ENCODE measurements at regions not wholly inside any gene's neighbourhood (a gene's known extent, or its start where the extent isn't known, plus 50 kb on each side); places are given as distances from the start of the nearest gene placed in this dataset.

DNA sequence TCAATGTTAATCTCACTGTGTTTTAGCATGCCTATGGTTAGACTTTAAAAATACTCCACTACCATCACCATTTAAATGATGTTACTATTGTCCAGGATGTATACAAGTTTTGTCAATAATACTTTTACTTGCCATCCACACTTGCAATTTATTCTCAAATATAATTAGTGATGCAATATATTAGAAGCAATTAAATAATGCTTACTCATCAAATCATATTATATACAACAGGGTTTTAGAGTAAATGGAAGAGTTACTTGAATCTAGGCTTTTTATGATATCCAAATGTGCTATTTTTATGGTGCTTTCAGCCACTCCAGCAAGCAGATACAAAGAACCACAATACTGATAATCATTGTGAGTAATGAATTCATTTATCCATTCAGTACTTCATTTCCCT is 461.1 kb downstream of the TMEM182 start:
- no peaks in the 10 kb centered on the region for H3K27me3 ChIP-seq (ENCODE audit: control insufficient read depth in 2 of 2, insufficient read depth in 2 of 2, low read length in 2 of 2)
- no peaks in the 10 kb centered on the region for H3K36me3 ChIP-seq (ENCODE audit: control insufficient read depth in 2 of 2, extremely low read depth in 1 of 2, insufficient read depth in 2 of 2, low read length in 2 of 2)
- peaks cover 4% of the 10 kb centered on the region for H3K9me3 ChIP-seq (replicated peaks; ENCODE audit: control insufficient read depth, insufficient read depth, low read length)
- BruUV-seq (replicated peaks): no TSS peak
- DNase-seq (ENCODE audit: low read depth, low spot score) (no peak), FAIRE-seq (no peak)
- ChIA-PET CTCF (no interaction called here), POLR2A (no interaction called here)
- no peaks in the 10 kb centered on the region for H3K4me1 ChIP-seq (ENCODE audit: control insufficient read depth, extremely low read depth, insufficient read depth, low read length)
- TF ChIP-seq, protein P1, sequence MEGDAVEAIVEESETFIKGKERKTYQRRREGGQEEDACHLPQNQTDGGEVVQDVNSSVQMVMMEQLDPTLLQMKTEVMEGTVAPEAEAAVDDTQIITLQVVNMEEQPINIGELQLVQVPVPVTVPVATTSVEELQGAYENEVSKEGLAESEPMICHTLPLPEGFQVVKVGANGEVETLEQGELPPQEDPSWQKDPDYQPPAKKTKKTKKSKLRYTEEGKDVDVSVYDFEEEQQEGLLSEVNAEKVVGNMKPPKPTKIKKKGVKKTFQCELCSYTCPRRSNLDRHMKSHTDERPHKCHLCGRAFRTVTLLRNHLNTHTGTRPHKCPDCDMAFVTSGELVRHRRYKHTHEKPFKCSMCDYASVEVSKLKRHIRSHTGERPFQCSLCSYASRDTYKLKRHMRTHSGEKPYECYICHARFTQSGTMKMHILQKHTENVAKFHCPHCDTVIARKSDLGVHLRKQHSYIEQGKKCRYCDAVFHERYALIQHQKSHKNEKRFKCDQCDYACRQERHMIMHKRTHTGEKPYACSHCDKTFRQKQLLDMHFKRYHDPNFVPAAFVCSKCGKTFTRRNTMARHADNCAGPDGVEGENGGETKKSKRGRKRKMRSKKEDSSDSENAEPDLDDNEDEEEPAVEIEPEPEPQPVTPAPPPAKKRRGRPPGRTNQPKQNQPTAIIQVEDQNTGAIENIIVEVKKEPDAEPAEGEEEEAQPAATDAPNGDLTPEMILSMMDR (IDR thresholded peaks at IDR 0.05; ENCODE audit: extremely low read depth in 1 of 2, insufficient read depth in 1 of 2, low read depth in 1 of 2, low read length in 2 of 2): no peak
- TF ChIP-seq GATA2 (IDR thresholded peaks at IDR 0.05; ENCODE audit: insufficient read depth, insufficient read length, low read depth, low read length) (no peak), POLR2AphosphoS5 (IDR thresholded peaks at IDR 0.05; ENCODE audit: insufficient read depth, low read depth, low read length) (no peak), EZH2 (IDR thresholded peaks at IDR 0.05; ENCODE audit: borderline replicate concordance, low read depth, low read length, severe bottlenecking) (no peak), FOS (IDR thresholded peaks at IDR 0.05; ENCODE audit: borderline replicate concordance, insufficient read depth, low read length) (no peak), MYC (IDR thresholded peaks at IDR 0.05; ENCODE audit: low read depth, low read length) (no peak), JUN (IDR thresholded peaks at IDR 0.05; ENCODE audit: borderline replicate concordance, insufficient read depth, insufficient read length, low read depth) (no peak), POLR2A (IDR thresholded peaks at IDR 0.05; ENCODE audit: low read depth, low read length) (no peak)
- TF ChIP-seq, protein P2, sequence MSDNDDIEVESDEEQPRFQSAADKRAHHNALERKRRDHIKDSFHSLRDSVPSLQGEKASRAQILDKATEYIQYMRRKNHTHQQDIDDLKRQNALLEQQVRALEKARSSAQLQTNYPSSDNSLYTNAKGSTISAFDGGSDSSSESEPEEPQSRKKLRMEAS (IDR thresholded peaks at IDR 0.05; ENCODE audit: insufficient read depth, insufficient read length): no peak
- H3K4me2 ChIP-seq (ENCODE audit: insufficient read depth, low read length): no peak overlapping the region
- H3K79me2 ChIP-seq (ENCODE audit: control insufficient read depth, insufficient read depth, low read length): no peaks in the 10 kb centered on the region
- no peak overlapping the region for H3K4me3 ChIP-seq (replicated peaks in 1 of 3; ENCODE audit: insufficient read depth in 1 of 3, low read depth in 1 of 3, low read length in 3 of 3)
- dilution Hi-C loops (cut with MboI; ENCODE audit: extremely low pct_ligation_motif_present, low sequenced_read_pairs): no loop called here
- H3K27ac ChIP-seq (ENCODE audit: insufficient read depth, low read depth, low read length): no peak overlapping the region
- no peak overlapping the region for H3K9ac ChIP-seq (replicated peaks; ENCODE audit: extremely low read depth, insufficient read depth, low read length)
- no peaks in the 10 kb centered on the region for H3K9me1 ChIP-seq (replicated peaks; ENCODE audit: control insufficient read depth, extremely low read depth, insufficient read depth, low read length)
- intact Hi-C loops (cut with micrococcal nuclease): no loop called here
- no peaks in the 10 kb centered on the region for H4K20me1 ChIP-seq (replicated peaks; ENCODE audit: control insufficient read depth, extremely low read depth, insufficient read depth, low read length)
- no peak overlapping the region for H2AFZ ChIP-seq (ENCODE audit: low read depth, low read length)

All from endothelial cell of umbilical vein (primary cell).